HepG2 (cell line): ENCODE measurements at regions not wholly inside any gene's neighbourhood (a gene's known extent, or its start where the extent isn't known, plus 50 kb on each side); places are given as distances from the start of the nearest gene placed in this dataset.

Experiments
- BHLHE40 ChIP-seq: IDR thresholded peaks from 2 replicates; pipeline ENCODE4 v1.6.1; 2011; ENCODE audit warnings: low read length, improper control_type of control experiment
- MAF1 ChIP-seq: sonication (generic); formaldehyde crosslinking; IDR thresholded peaks from 2 replicates; pipeline ENCODE4 v1.5.0; 2020; ENCODE audit warnings: missing genetic modification reagents, borderline replicate concordance
- TF ChIP-seq, protein P1 (sequence below): sonication (generic); formaldehyde crosslinking; IDR thresholded peaks from 2 replicates; pipeline ENCODE4 v1.5.0; 2020; ENCODE audit warnings: mild to moderate bottlenecking, missing genetic modification reagents, moderate library complexity

DNA sequence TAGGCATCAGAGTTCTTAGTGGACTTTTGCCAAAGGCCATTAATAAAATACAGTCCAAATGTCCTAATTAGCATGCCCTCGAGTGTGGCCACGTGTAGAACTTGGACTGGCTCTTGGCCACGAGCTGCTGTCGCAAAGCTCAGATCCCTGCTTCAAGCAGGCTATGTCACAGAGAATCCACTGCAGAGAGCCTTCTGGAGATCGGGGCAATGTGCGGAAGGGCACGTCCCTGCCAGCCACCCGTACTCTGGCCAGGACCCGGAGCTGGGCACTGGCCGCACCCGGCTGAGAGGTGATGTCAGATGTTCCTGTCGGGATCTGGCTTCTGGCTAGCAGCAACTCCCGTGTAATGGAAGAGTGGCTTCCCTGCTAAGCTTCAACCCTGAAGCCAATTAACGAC lies 432.7 kb upstream of the ID2 start:
- TF ChIP-seq BHLHE40 (no peak), MAF1 (CRISPR knock-in tag) (no peak)
- TF ChIP-seq, protein P1, sequence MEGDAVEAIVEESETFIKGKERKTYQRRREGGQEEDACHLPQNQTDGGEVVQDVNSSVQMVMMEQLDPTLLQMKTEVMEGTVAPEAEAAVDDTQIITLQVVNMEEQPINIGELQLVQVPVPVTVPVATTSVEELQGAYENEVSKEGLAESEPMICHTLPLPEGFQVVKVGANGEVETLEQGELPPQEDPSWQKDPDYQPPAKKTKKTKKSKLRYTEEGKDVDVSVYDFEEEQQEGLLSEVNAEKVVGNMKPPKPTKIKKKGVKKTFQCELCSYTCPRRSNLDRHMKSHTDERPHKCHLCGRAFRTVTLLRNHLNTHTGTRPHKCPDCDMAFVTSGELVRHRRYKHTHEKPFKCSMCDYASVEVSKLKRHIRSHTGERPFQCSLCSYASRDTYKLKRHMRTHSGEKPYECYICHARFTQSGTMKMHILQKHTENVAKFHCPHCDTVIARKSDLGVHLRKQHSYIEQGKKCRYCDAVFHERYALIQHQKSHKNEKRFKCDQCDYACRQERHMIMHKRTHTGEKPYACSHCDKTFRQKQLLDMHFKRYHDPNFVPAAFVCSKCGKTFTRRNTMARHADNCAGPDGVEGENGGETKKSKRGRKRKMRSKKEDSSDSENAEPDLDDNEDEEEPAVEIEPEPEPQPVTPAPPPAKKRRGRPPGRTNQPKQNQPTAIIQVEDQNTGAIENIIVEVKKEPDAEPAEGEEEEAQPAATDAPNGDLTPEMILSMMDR (CRISPR knock-in tag) = no peak
